Keratinocyte (primary cell): ENCODE measurements at regions not wholly inside any gene's neighbourhood (a gene's known extent, or its start where the extent isn't known, plus 50 kb on each side); places are given as distances from the start of the nearest gene placed in this dataset.

Experiments
- DNase-seq: peaks from one replicate; pipeline ENCODE4 v3.0.0-alpha.2; 2011; ENCODE audit warnings: low read depth, missing footprints, low spot score
- FAIRE-seq: peaks from 2 replicates; lab custom pipeline; 2011; peaks lifted over from hg19 to GRCh38; lab: Jason Lieb, UNC
- H2AFZ ChIP-seq: 2 replicates; pipeline ENCODE4 v1.6.0; 2012; ENCODE audit warnings: low read length, control low read depth, inconsistent platforms; ENCODE audit not compliant: control insufficient read depth
- H3K27ac ChIP-seq: 2 replicates; pipeline ENCODE4 v1.5.1; 2011; ENCODE audit warnings: low read length; ENCODE audit not compliant: control insufficient read depth, insufficient read depth
- H3K27me3 ChIP-seq: 3 replicates; pipeline ENCODE4 v1.6.0; 2011; ENCODE audit warnings: low read length; ENCODE audit not compliant: control insufficient read depth, insufficient read depth; ENCODE audit errors: extremely low read depth
- H3K36me3 ChIP-seq, 2 experiments: 2 replicates in 1 of 2; 3 replicates in 1 of 2; pipeline ENCODE4 v1.5.1; 2011; ENCODE audit warnings: low read length in 2 of 2, mild to moderate bottlenecking in 1 of 2; ENCODE audit not compliant: control insufficient read depth in 2 of 2, insufficient read depth in 2 of 2; ENCODE audit errors: extremely low read depth in 1 of 2
- H3K4me1 ChIP-seq: 3 replicates; pipeline ENCODE4 v1.5.1; 2011; ENCODE audit warnings: low read length; ENCODE audit not compliant: control insufficient read depth, insufficient read depth; ENCODE audit errors: extremely low read depth
- H3K4me2 ChIP-seq: 3 replicates; pipeline ENCODE4 v1.6.0; 2011; ENCODE audit warnings: low read depth, low read length; ENCODE audit not compliant: control insufficient read depth, insufficient read depth; ENCODE audit errors: extremely low read depth
- H3K4me3 ChIP-seq, 3 experiments: fragments of 200-600 bp in 1 of 3; sonication (generic) in 1 of 3; 2 replicates in 2 of 3; 3 replicates in 1 of 3; pipeline ENCODE4 v1.5.1; 2011 to 2016; ENCODE audit warnings: low read length in 3 of 3, mild to moderate bottlenecking in 3 of 3, control low read depth in 2 of 3, inconsistent platforms in 1 of 3, low read depth in 1 of 3, mixed read lengths in 1 of 3, mixed run types in 1 of 3, moderate library complexity in 1 of 3; ENCODE audit not compliant: control insufficient read depth in 2 of 3, insufficient read depth in 2 of 3; ENCODE audit errors: extremely low read depth in 1 of 3
- H3K79me2 ChIP-seq: 2 replicates; pipeline ENCODE4 v1.6.0; 2012; ENCODE audit warnings: low read length; ENCODE audit not compliant: control insufficient read depth, insufficient read depth
- H3K9ac ChIP-seq: 3 replicates; pipeline ENCODE4 v1.6.0; 2011; ENCODE audit warnings: low read length; ENCODE audit not compliant: control insufficient read depth, insufficient read depth; ENCODE audit errors: extremely low read depth
- H3K9me1 ChIP-seq: 3 replicates; pipeline ENCODE4 v1.6.0; 2011; ENCODE audit warnings: low read length; ENCODE audit not compliant: control insufficient read depth, insufficient read depth; ENCODE audit errors: extremely low read depth
- H3K9me3 ChIP-seq: 2 replicates; pipeline ENCODE4 v1.5.1; 2012; ENCODE audit warnings: low read depth, low read length; ENCODE audit not compliant: control insufficient read depth
- H4K20me1 ChIP-seq: 3 replicates; pipeline ENCODE4 v1.6.0; 2011; ENCODE audit warnings: low read length; ENCODE audit not compliant: control insufficient read depth, insufficient read depth; ENCODE audit errors: extremely low read depth
- EZH2 ChIP-seq: IDR thresholded peaks from one replicate; pipeline ENCODE4 v1.6.1; 2012; ENCODE audit warnings: inconsistent platforms, mild to moderate bottlenecking, low read length, moderate library complexity
- dilution Hi-C: fragments of 300-500 bp; cut with MboI; formaldehyde crosslinking; loops from one replicate; pipeline ENCODE4 v1.7.0; 2020; ENCODE audit warnings: low sequenced_read_pairs; ENCODE audit not compliant: extremely low pct_ligation_motif_present
- TF ChIP-seq, protein P1 (sequence below), 3 experiments: IDR thresholded peaks in 1 of 3; conservative IDR thresholded peaks in 1 of 3; optimal IDR thresholded peaks in 1 of 3; 2 replicates in 2 of 3; 3 replicates in 1 of 3; pipeline versions ENCODE3 to v1.5.1; 2011; ENCODE audit warnings: low read length in 3 of 3, mild to moderate bottlenecking in 3 of 3, moderate library complexity in 2 of 3, control low read depth in 1 of 3, inconsistent platforms in 1 of 3; ENCODE audit not compliant: insufficient read depth in 2 of 3; ENCODE audit errors: extremely low read depth in 1 of 3

DNA sequence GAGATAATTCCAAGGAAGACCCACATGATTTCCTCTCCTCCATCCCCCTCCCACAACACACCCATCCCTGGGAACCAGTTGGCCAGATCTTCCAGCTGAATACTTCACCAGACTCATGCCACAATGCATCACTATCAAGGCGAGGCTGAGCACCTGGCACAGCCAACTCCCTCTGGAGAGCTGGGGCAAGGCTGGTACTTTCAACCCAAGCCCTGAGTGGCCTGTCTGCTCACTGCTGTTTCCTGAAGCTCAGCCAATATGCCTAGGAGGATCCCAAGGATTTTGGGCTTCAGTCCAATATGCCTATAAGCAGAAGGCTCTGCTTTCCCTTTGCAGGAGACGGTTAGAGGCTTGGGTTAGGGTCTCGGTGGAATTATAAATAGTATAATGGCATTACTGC lies 90.9 kb upstream of the NEO1 start:
- no peak overlapping the region for H2AFZ ChIP-seq
- FAIRE-seq (no peak), DNase-seq (no peak)
- no peaks in the 10 kb centered on the region for H3K9me1 ChIP-seq
- H3K4me3 ChIP-seq, result no peak overlapping the region
- no peak overlapping the region for H3K9ac ChIP-seq
- dilution Hi-C loops, result no loop called here
- no peak for TF ChIP-seq EZH2
- TF ChIP-seq, protein P1, sequence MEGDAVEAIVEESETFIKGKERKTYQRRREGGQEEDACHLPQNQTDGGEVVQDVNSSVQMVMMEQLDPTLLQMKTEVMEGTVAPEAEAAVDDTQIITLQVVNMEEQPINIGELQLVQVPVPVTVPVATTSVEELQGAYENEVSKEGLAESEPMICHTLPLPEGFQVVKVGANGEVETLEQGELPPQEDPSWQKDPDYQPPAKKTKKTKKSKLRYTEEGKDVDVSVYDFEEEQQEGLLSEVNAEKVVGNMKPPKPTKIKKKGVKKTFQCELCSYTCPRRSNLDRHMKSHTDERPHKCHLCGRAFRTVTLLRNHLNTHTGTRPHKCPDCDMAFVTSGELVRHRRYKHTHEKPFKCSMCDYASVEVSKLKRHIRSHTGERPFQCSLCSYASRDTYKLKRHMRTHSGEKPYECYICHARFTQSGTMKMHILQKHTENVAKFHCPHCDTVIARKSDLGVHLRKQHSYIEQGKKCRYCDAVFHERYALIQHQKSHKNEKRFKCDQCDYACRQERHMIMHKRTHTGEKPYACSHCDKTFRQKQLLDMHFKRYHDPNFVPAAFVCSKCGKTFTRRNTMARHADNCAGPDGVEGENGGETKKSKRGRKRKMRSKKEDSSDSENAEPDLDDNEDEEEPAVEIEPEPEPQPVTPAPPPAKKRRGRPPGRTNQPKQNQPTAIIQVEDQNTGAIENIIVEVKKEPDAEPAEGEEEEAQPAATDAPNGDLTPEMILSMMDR (optimal IDR thresholded peaks at IDR 0.05 in 1 of 3, IDR thresholded peaks at IDR 0.05 in 1 of 3, conservative IDR thresholded peaks at IDR 0.05 in 1 of 3; ENCODE audit: extremely low read depth in 1 of 3, insufficient read depth in 2 of 3, low read length in 3 of 3), result no peak
- no peak overlapping the region for H3K4me2 ChIP-seq
- no peaks in the 10 kb centered on the region for H4K20me1 ChIP-seq
- H3K9me3 ChIP-seq, result no peaks in the 10 kb centered on the region
- no peaks in the 10 kb centered on the region for H3K27me3 ChIP-seq
- no peaks in the 10 kb centered on the region for H3K4me1 ChIP-seq
- no peaks in the 10 kb centered on the region for H3K79me2 ChIP-seq
- no peak overlapping the region for H3K27ac ChIP-seq
- no peaks in the 10 kb centered on the region for H3K36me3 ChIP-seq

DNA sequence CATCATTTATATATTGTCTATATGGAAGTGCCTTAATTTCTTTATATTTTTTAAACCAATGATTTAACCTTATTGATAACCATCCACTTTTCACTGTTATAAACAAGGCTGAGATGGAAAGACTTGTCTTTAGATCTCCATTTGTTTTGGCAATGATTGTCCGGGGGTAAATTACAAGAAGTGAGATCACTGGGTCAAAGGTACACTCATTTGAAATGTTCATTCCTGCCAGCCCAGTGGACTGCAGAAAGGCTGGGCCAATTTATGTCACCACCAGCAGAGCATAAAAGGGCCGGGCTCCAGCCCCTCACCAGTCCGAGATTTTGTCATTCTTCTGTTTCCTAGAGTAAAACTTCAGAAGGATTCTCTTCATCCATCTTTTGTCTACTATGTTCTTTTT lies 93.6 kb upstream of the NEO1 start:
- no peaks in the 10 kb centered on the region for H3K9me1 ChIP-seq
- DNase-seq, result no peak
- FAIRE-seq, result no peak

More for the DNA sequence above, 93.6 kb upstream of the NEO1 start:
- TF ChIP-seq, protein P1 (optimal IDR thresholded peaks at IDR 0.05 in 1 of 3, IDR thresholded peaks at IDR 0.05 in 1 of 3, conservative IDR thresholded peaks at IDR 0.05 in 1 of 3; ENCODE audit: extremely low read depth in 1 of 3, insufficient read depth in 2 of 3, low read length in 3 of 3), result no peak
- TF ChIP-seq EZH2, result no peak
- no peak overlapping the region for H3K4me3 ChIP-seq
- no peaks in the 10 kb centered on the region for H3K9me3 ChIP-seq
- no peak overlapping the region for H2AFZ ChIP-seq
- H3K79me2 ChIP-seq, result no peaks in the 10 kb centered on the region
- H3K27ac ChIP-seq, result no peak overlapping the region
- dilution Hi-C loops, result no loop called here
- no peaks in the 10 kb centered on the region for H3K4me1 ChIP-seq
- no peaks in the 10 kb centered on the region for H3K36me3 ChIP-seq
- no peak overlapping the region for H3K9ac ChIP-seq
- H3K27me3 ChIP-seq, result no peaks in the 10 kb centered on the region
- no peaks in the 10 kb centered on the region for H4K20me1 ChIP-seq
- no peak overlapping the region for H3K4me2 ChIP-seq
